ENCODE measurements at regions not wholly inside any gene's neighbourhood (a gene's known extent, or its start where the extent isn't known, plus 50 kb on each side); places are given as distances from the start of the nearest gene placed in this dataset.
"Not testable (repeated sequence)": the region's sequence is repeated elsewhere in the genome, so short reads cannot be mapped to it uniquely, and the experiment has no call there.

DNA sequence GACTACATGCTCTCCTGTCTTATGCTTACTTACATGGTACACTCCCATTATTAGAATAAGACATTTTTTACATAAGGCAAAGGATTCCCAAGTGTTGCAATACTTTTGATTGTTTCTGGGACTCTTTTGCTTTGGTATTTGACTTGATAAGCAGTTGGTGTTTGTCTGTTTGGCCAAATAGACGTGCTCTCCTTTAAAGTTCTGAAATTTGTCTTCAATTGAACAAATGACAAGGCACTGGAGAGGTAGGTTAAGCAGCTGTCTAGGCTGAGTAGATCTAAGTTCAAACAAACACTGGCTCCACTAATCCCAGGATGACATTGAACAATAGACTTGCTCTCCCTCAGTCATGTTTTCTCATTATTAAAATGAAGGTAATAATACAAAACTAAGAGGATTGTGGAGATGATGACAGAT is 430.5 kb downstream of the STK39 start:
- no peaks in the 10 kb centered on the region for H3K27me3 ChIP-seq
- H3K27ac ChIP-seq (replicated peaks in 1 of 4), result no peak overlapping the region
- H3K4me3 ChIP-seq, result no peak overlapping the region
- no peak for DNase-seq (ENCODE audit: extremely low spot score)
- TF ChIP-seq, protein P1, sequence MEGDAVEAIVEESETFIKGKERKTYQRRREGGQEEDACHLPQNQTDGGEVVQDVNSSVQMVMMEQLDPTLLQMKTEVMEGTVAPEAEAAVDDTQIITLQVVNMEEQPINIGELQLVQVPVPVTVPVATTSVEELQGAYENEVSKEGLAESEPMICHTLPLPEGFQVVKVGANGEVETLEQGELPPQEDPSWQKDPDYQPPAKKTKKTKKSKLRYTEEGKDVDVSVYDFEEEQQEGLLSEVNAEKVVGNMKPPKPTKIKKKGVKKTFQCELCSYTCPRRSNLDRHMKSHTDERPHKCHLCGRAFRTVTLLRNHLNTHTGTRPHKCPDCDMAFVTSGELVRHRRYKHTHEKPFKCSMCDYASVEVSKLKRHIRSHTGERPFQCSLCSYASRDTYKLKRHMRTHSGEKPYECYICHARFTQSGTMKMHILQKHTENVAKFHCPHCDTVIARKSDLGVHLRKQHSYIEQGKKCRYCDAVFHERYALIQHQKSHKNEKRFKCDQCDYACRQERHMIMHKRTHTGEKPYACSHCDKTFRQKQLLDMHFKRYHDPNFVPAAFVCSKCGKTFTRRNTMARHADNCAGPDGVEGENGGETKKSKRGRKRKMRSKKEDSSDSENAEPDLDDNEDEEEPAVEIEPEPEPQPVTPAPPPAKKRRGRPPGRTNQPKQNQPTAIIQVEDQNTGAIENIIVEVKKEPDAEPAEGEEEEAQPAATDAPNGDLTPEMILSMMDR (IDR thresholded peaks at IDR 0.05), result no peak
- no peak for TF ChIP-seq POLR2AphosphoS5 (IDR thresholded peaks at IDR 0.05)
- no peak for TF ChIP-seq EP300 (IDR thresholded peaks at IDR 0.05)
- TF ChIP-seq POLR2A (IDR thresholded peaks at IDR 0.05; ENCODE audit: low read depth), result no peak
- H3K4me1 ChIP-seq, result no peaks in the 10 kb centered on the region
- no peaks in the 10 kb centered on the region for H3K36me3 ChIP-seq
- WGBS, result 33% methylated on average over 1 of the region's 1 CpG
- intact Hi-C loops (cut with DNase I), result no loop called here
- H3K9me3 ChIP-seq, result no peaks in the 10 kb centered on the region

DNA sequence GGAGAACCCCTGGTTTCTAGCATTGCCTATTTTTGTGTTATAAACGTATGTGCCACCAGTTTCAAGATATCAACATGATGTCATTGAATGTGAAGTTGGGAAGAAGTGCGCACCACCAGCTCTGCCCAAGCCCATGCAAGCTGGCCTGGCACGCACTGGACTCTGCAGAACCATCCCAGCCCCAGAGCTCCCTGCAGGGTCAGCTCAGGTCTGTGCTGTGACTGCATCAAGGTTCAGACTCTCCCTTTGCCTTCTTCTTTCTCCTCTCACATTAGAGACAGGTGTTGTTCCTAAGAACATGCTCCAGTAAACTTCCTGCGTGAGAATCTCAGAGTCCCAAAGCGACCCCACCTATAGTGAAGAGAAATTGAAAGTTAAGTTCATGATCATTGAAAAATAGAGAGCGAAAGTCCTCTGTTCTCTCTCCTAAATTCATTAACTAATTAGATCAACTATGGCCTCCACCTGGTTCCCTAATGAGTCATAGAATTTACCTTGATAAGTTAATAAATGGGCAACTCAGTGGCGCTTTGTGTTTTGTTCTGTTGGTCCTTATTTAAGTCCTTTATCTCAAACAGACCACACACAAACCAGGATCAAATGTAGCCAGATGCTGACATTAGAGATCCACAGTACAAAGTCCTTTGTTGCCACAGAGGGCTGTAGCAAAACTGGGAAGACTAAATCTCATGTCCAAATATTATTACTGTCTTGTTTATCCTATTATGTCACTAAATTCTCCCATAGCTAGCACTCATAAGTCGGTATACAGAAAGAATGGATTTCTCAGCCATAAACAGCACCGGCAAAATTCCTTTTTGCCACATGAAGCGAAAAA is 432.3 kb downstream of the STK39 start:
- no peak overlapping the region for H3K4me3 ChIP-seq
- 75% methylated on average over 10 of the region's 10 CpGs for WGBS
- no peaks in the 10 kb centered on the region for H3K36me3 ChIP-seq
- no peaks in the 10 kb centered on the region for H3K4me1 ChIP-seq
- no peaks in the 10 kb centered on the region for H3K27me3 ChIP-seq
- peaks cover 0 to 1% (median 0%) of the 10 kb centered on the region in 4 donors for H3K9me3 ChIP-seq
- no peak for DNase-seq (ENCODE audit: extremely low spot score)
- TF ChIP-seq EP300 (IDR thresholded peaks at IDR 0.05) (no peak), POLR2A (IDR thresholded peaks at IDR 0.05; ENCODE audit: low read depth) (no peak), POLR2AphosphoS5 (IDR thresholded peaks at IDR 0.05) (no peak)
- TF ChIP-seq, protein P1 (IDR thresholded peaks at IDR 0.05), result no peak
- intact Hi-C loops (cut with DNase I), result no loop called here
- H3K27ac ChIP-seq (replicated peaks in 1 of 4), result no peak overlapping the region

DNA sequence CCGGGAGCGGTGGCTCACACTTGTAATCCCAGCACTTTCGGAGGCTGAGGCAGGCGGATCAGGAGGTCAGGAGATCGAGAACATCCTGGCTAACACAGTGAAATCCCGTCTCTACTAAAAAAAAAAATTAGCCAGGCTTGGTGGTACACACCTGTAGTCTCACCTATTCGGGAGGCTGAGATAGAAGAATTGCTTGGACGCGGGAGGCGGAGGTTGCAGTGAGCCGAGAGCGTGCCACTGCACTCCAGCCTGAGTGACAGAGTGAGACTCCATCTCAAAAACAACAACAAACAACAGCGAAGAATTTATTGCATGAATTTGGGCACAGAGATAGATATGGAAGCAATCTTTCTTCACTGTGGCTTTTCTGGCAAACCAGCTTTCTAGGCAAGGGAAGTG is 432.9 kb downstream of the STK39 start:
- WGBS, result 94% methylated on average over 13 of the region's 13 CpGs
- H3K27me3 ChIP-seq; H3K36me3 ChIP-seq; H3K27ac ChIP-seq (replicated peaks in 1 of 4); H3K9me3 ChIP-seq; H3K4me1 ChIP-seq; DNase-seq (ENCODE audit: extremely low spot score); H3K4me3 ChIP-seq; intact Hi-C loops (cut with DNase I): not testable (repeated sequence)

DNA sequence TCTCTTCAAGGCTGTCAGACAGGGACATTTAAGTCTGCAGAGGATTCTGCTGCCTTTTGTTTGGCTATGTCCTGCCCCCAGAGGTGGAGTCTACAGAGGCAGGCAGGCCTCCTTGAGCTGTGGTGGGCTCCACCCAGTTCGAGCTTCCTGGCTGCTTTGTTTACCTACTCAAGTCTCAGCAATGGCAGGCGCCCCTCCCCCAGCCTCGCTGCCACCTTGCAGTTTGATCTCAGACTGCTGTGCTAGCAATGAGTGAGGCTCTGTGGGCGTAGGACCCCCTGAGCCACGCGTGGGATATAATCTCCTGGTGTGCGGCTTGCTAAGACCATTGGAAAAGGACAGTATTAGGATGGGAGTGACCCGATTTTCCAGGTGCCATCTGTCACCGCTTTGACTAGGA is 437.6 kb downstream of the STK39 start:
- WGBS, result 96% methylated on average over 9 of the region's 9 CpGs
- H3K27ac ChIP-seq (replicated peaks in 1 of 4); H3K4me1 ChIP-seq; H3K9me3 ChIP-seq; intact Hi-C loops (cut with DNase I); H3K27me3 ChIP-seq; DNase-seq (ENCODE audit: extremely low spot score); H3K4me3 ChIP-seq; H3K36me3 ChIP-seq: not testable (repeated sequence)

DNA sequence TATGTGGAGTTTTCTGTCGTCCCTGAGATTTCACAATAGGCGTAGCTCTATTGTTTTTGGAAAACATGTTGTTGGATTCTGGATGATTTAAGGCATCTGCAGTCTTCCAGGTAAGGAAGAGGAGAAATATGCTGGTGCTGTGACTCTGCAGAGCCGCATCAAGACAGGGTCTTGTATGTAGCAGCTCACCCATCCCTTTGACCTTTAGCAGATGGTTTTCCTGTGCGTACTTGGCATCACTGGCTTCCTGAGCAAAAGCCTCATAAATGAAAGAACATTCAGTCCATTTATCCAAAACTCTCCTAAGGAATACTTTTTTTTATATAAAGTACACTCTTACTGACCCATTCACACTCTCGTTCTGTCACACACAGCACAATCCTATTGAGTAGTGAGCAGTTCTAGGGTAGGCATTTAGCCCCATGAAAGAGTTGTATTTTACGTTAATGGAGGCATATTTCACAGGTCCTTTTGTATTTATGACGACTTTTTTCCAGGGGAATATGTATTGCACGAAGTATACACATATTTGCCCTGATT is 443.9 kb downstream of the STK39 start:
- TF ChIP-seq EP300 (IDR thresholded peaks at IDR 0.05) (no peak), POLR2AphosphoS5 (IDR thresholded peaks at IDR 0.05) (no peak), POLR2A (IDR thresholded peaks at IDR 0.05; ENCODE audit: low read depth) (no peak)
- TF ChIP-seq, protein P1 (IDR thresholded peaks at IDR 0.05), result no peak
- no peak for DNase-seq (ENCODE audit: extremely low spot score)
- Histone ChIP-seq H3K27me3 (no peaks in the 10 kb centered on the region), H3K4me1 (no peaks in the 10 kb centered on the region), H3K9me3 (no peaks in the 10 kb centered on the region), H3K27ac (replicated peaks in 1 of 4) (no peak overlapping the region), H3K4me3 (no peak overlapping the region), H3K36me3 (no peaks in the 10 kb centered on the region)
- 79% methylated on average over 8 of the region's 8 CpGs for WGBS
- intact Hi-C loops (cut with DNase I), result no loop called here

All from esophagus muscularis mucosa (tissue), 4 donors.